ENCODE measurements at regions not wholly inside any gene's neighbourhood (a gene's known extent, or its start where the extent isn't known, plus 50 kb on each side); places are given as distances from the start of the nearest gene placed in this dataset.

- no peaks in the 10 kb centered on the region for H3K27me3 Mint-ChIP-seq (ENCODE audit: insufficient read depth, unreplicated experiment)
- no peak for TF ChIP-seq CTCF (IDR thresholded peaks at IDR 0.05; ENCODE audit: unreplicated experiment)
- H3K4me3 Mint-ChIP-seq (ENCODE audit: unreplicated experiment): no peak overlapping the region
- no peaks in the 10 kb centered on the region for H3K36me3 Mint-ChIP-seq (ENCODE audit: insufficient read depth, unreplicated experiment)
- POLR2A ChIA-PET: no interaction called here
- no peaks in the 10 kb centered on the region for H3K4me1 Mint-ChIP-seq (ENCODE audit: insufficient read depth, unreplicated experiment)
- no peak overlapping the region for H3K27ac Mint-ChIP-seq (ENCODE audit: low read depth, unreplicated experiment)
- intact Hi-C loops (cut with micrococcal nuclease): no loop called here
- DNase-seq (ENCODE audit: unreplicated experiment): no peak
- H3K9me3 Mint-ChIP-seq (ENCODE audit: unreplicated experiment): no peaks in the 10 kb centered on the region
- BruUV-seq (replicated peaks): no TSS peak
- CTCF ChIA-PET: no interaction called here
Observed at GRCh38 chr18:29540548-29540947, 1363.6 kb upstream of the CDH2 start.

- H3K27ac Mint-ChIP-seq (ENCODE audit: low read depth, unreplicated experiment): no peak overlapping the region
- H3K36me3 Mint-ChIP-seq (ENCODE audit: insufficient read depth, unreplicated experiment): no peaks in the 10 kb centered on the region
- H3K4me3 Mint-ChIP-seq (ENCODE audit: unreplicated experiment): no peak overlapping the region
- H3K9me3 Mint-ChIP-seq (ENCODE audit: unreplicated experiment): no peaks in the 10 kb centered on the region
- no peaks in the 10 kb centered on the region for H3K27me3 Mint-ChIP-seq (ENCODE audit: insufficient read depth, unreplicated experiment)
- no TSS peak for BruUV-seq (replicated peaks)
- DNase-seq (ENCODE audit: unreplicated experiment): no peak
- ChIA-PET CTCF (no interaction called here), POLR2A (interaction anchor here (0.7 kb wide), 1 partner anchor 585 kb away, joined by 3 read pairs; no protein-coding TSS in a partner anchor)
- intact Hi-C loops (cut with micrococcal nuclease): no loop called here
- TF ChIP-seq CTCF (IDR thresholded peaks at IDR 0.05; ENCODE audit: unreplicated experiment): no peak
- H3K4me1 Mint-ChIP-seq (ENCODE audit: insufficient read depth, unreplicated experiment): no peaks in the 10 kb centered on the region
Observed at GRCh38 chr18:29531746-29532145, 1354.8 kb upstream of the CDH2 start.

- TF ChIP-seq CTCF (IDR thresholded peaks at IDR 0.05; ENCODE audit: unreplicated experiment): no peak
- no peaks in the 10 kb centered on the region for H3K9me3 Mint-ChIP-seq (ENCODE audit: unreplicated experiment)
- no TSS peak for BruUV-seq (replicated peaks)
- POLR2A ChIA-PET: interaction anchor here (0.6 kb wide), 1 partner anchor 16 kb away, joined by 4 read pairs; no protein-coding TSS in a partner anchor
- H3K4me1 Mint-ChIP-seq (ENCODE audit: insufficient read depth, unreplicated experiment): no peaks in the 10 kb centered on the region
- H3K27ac Mint-ChIP-seq (ENCODE audit: low read depth, unreplicated experiment): no peak overlapping the region
- intact Hi-C loops (cut with micrococcal nuclease): no loop called here
- no peak for DNase-seq (ENCODE audit: unreplicated experiment)
- peaks cover 6% of the 10 kb centered on the region for H3K36me3 Mint-ChIP-seq (ENCODE audit: insufficient read depth, unreplicated experiment)
- H3K27me3 Mint-ChIP-seq (ENCODE audit: insufficient read depth, unreplicated experiment): no peaks in the 10 kb centered on the region
- no peak overlapping the region for H3K4me3 Mint-ChIP-seq (ENCODE audit: unreplicated experiment)
- CTCF ChIA-PET: interaction anchor here (0.6 kb wide), 1 partner anchor 138 kb away, joined by 3 read pairs; no protein-coding TSS in a partner anchor
Observed at GRCh38 chr18:29523371-29523770, 1346.4 kb upstream of the CDH2 start.

- intact Hi-C loops (cut with micrococcal nuclease): no loop called here
- ChIA-PET CTCF (no interaction called here), POLR2A (no interaction called here)
- no peak for DNase-seq (ENCODE audit: unreplicated experiment)
- Mint-ChIP-seq H3K4me1 (ENCODE audit: insufficient read depth, unreplicated experiment) (no peaks in the 10 kb centered on the region), H3K9me3 (ENCODE audit: unreplicated experiment) (no peaks in the 10 kb centered on the region), H3K27me3 (ENCODE audit: insufficient read depth, unreplicated experiment) (no peaks in the 10 kb centered on the region), H3K4me3 (ENCODE audit: unreplicated experiment) (no peak overlapping the region), H3K27ac (ENCODE audit: low read depth, unreplicated experiment) (no peak overlapping the region), H3K36me3 (ENCODE audit: insufficient read depth, unreplicated experiment) (no peaks in the 10 kb centered on the region)
- TF ChIP-seq CTCF (IDR thresholded peaks at IDR 0.05; ENCODE audit: unreplicated experiment): no peak
- no TSS peak for BruUV-seq (replicated peaks)
Observed at GRCh38 chr18:29512761-29513160, 1335.8 kb upstream of the CDH2 start.

Data from MCF 10A (cell line).